NCI-H526 treated with DMSO at 0.1 percent for 48 hours (cell line): ENCODE measurements at regions not wholly inside any gene's neighbourhood (a gene's known extent, or its start where the extent isn't known, plus 50 kb on each side); places are given as distances from the start of the nearest gene placed in this dataset.

Experiments used
- DNase-seq: peaks from one replicate; lab custom pipeline; 2025; lab: John Stamatoyannopoulos, UW

GRCh38 chr6:766625-767024, 73.7 kb upstream of the EXOC2 start:
- no peak for DNase-seq

- no peak for DNase-seq
These were observed 69.1 kb upstream of the EXOC2 start for GRCh38 chr6:761997-762396.

- DNase-seq = no peak
These were observed 68.3 kb upstream of the EXOC2 start for GRCh38 chr6:760982-761955.

- DNase-seq = no peak
These were observed 66.8 kb upstream of the EXOC2 start for GRCh38 chr6:759729-760128.

- DNase-seq = no peak
These were observed 63.3 kb upstream of the EXOC2 start for GRCh38 chr6:756224-756623.

GRCh38 chr6:754202-754601, 61.3 kb upstream of the EXOC2 start:
- no peak for DNase-seq

GRCh38 chr6:753486-753885, 60.5 kb upstream of the EXOC2 start:
- no peak for DNase-seq

- no peak for DNase-seq
These were observed 59.5 kb upstream of the EXOC2 start for GRCh38 chr6:752438-752837.

GRCh38 chr6:751765-752164, 58.8 kb upstream of the EXOC2 start:
- no peak for DNase-seq

- no peak for DNase-seq
These were observed 55.0 kb upstream of the EXOC2 start for GRCh38 chr6:747921-748320.

- DNase-seq = no peak
These were observed 54.1 kb upstream of the EXOC2 start for GRCh38 chr6:747028-747427.

- no peak for DNase-seq
These were observed 51.9 kb upstream of the EXOC2 start for GRCh38 chr6:744666-745353.

GRCh38 chr6:743320-744096, 50.6 kb upstream of the EXOC2 start:
- no peak for DNase-seq
